HEK293 (cell line): ENCODE measurements at regions not wholly inside any gene's neighbourhood (a gene's known extent, or its start where the extent isn't known, plus 50 kb on each side); places are given as distances from the start of the nearest gene placed in this dataset.

Source experiments
- CTCF ChIA-PET: fragments of 350-600 bp; formaldehyde crosslinking; extraction: SDS; loops from one replicate; lab custom pipeline; 2021; ENCODE audit warnings: antibody characterized with exemption; lab: Yijun Ruan, JAX
- POLR2A ChIA-PET: fragments of 300-600 bp; formaldehyde crosslinking; extraction: SDS; loops from one replicate; lab custom pipeline; 2020; ENCODE audit warnings: antibody characterized with exemption, inconsistent platforms; lab: Yijun Ruan, JAX
- H3K27ac ChIP-seq: fragments of 200-500 bp; sonication (Bioruptor generic); 2 replicates; pipeline ENCODE4 v1.5.1; 2014; ENCODE audit warnings: low read depth, low read length, control low read depth, inconsistent platforms; ENCODE audit errors: extremely low read depth
- H3K36me3 ChIP-seq, 2 experiments: fragments of 200-500 bp in 1 of 2; sonication (Bioruptor generic) in 1 of 2; 1 replicate in 1 of 2; 2 replicates in 1 of 2; pipeline ENCODE4 v1.5.1; 2014 to 2017; ENCODE audit warnings: inconsistent platforms in 2 of 2, low read length in 2 of 2; ENCODE audit not compliant: control insufficient read depth in 2 of 2, insufficient read depth in 1 of 2
- H3K4me1 ChIP-seq: fragments of 200-500 bp; sonication (Bioruptor generic); 2 replicates; pipeline ENCODE4 v1.5.1; 2014; ENCODE audit warnings: mild to moderate bottlenecking, low read length, inconsistent platforms; ENCODE audit not compliant: control insufficient read depth, insufficient read depth
- H3K4me3 ChIP-seq: 2 replicates; pipeline ENCODE4 v1.5.1; 2011; ENCODE audit warnings: low read depth, mild to moderate bottlenecking, control low read depth, low read length, moderate library complexity
- H3K9me3 ChIP-seq: fragments of 200-500 bp; sonication (Bioruptor generic); 2 replicates; pipeline ENCODE4 v1.5.1; 2014; ENCODE audit warnings: low read depth, low read length, inconsistent platforms; ENCODE audit not compliant: control insufficient read depth, insufficient read depth
- EGR2 ChIP-seq: fragments of 450-650 bp; formaldehyde crosslinking; IDR thresholded peaks from 2 replicates; pipeline ENCODE4 v1.5.1; 2016; ENCODE audit warnings: low read depth, missing biosample characterization, missing genetic modification characterization
- PRDM1 ChIP-seq: fragments of 450-650 bp; formaldehyde crosslinking; IDR thresholded peaks from 2 replicates; pipeline ENCODE4; 2016; ENCODE audit warnings: missing biosample characterization, missing genetic modification characterization
- SETDB1 ChIP-seq: IDR thresholded peaks from one replicate; pipeline ENCODE4 v1.6.1; 2017; ENCODE audit warnings: mild to moderate bottlenecking, low read length, moderate library complexity, mixed read lengths; ENCODE audit not compliant: insufficient read length
- SP2 ChIP-seq: fragments of 450-650 bp; formaldehyde crosslinking; IDR thresholded peaks from 2 replicates; pipeline ENCODE4 v1.5.1; 2016; ENCODE audit warnings: missing biosample characterization, missing genetic modification characterization
- TCF7L2 ChIP-seq: IDR thresholded peaks from 2 replicates; pipeline ENCODE4 v1.6.1; 2011; ENCODE audit warnings: low read depth, mild to moderate bottlenecking, inconsistent platforms, low read length, moderate library complexity, borderline replicate concordance
- ZNF121 ChIP-seq: fragments of 450-650 bp; formaldehyde crosslinking; IDR thresholded peaks from 2 replicates; pipeline ENCODE4 v1.5.1; 2016; ENCODE audit warnings: missing biosample characterization, missing genetic modification characterization
- ZNF175 ChIP-seq: fragments of 450-650 bp; formaldehyde crosslinking; IDR thresholded peaks from 2 replicates; pipeline ENCODE4 v1.5.1; 2016; ENCODE audit warnings: missing biosample characterization, missing genetic modification characterization
- ZNF239 ChIP-seq: fragments of 450-650 bp; formaldehyde crosslinking; IDR thresholded peaks from 2 replicates; pipeline ENCODE4 v1.5.1; 2016; ENCODE audit warnings: missing biosample characterization, missing genetic modification characterization
- ZNF24 ChIP-seq: fragments of 450-650 bp; formaldehyde crosslinking; IDR thresholded peaks from 2 replicates; pipeline ENCODE4 v1.5.1; 2016; ENCODE audit warnings: missing biosample characterization, missing genetic modification characterization
- ZNF416 ChIP-seq: fragments of 450-650 bp; formaldehyde crosslinking; IDR thresholded peaks from 2 replicates; pipeline ENCODE4 v1.5.1; 2016; ENCODE audit warnings: missing biosample characterization, missing genetic modification characterization
- ZNF426 ChIP-seq: fragments of 450-650 bp; formaldehyde crosslinking; IDR thresholded peaks from 2 replicates; pipeline ENCODE4 v1.5.1; 2017; ENCODE audit warnings: missing biosample characterization, missing genetic modification characterization, mild to moderate bottlenecking, inconsistent platforms, moderate library complexity
- ZNF473 ChIP-seq: fragments of 450-650 bp; formaldehyde crosslinking; IDR thresholded peaks from 2 replicates; pipeline ENCODE4 v1.5.1; 2017; ENCODE audit warnings: missing biosample characterization, missing genetic modification characterization
- ZNF488 ChIP-seq: fragments of 450-650 bp; formaldehyde crosslinking; IDR thresholded peaks from 2 replicates; pipeline ENCODE4 v1.5.1; 2016; ENCODE audit warnings: missing biosample characterization, missing genetic modification characterization
- ZNF600 ChIP-seq: fragments of 450-650 bp; formaldehyde crosslinking; IDR thresholded peaks from 2 replicates; pipeline ENCODE4 v1.5.1; 2016; ENCODE audit warnings: missing biosample characterization, missing genetic modification characterization
- ZNF621 ChIP-seq: fragments of 450-650 bp; formaldehyde crosslinking; IDR thresholded peaks from 2 replicates; pipeline ENCODE4 v1.5.1; 2017; ENCODE audit warnings: missing biosample characterization, missing genetic modification characterization
- ZNF707 ChIP-seq: fragments of 450-650 bp; formaldehyde crosslinking; IDR thresholded peaks from 2 replicates; pipeline ENCODE4 v1.5.1; 2016; ENCODE audit warnings: missing biosample characterization, missing genetic modification characterization
- TF ChIP-seq, protein P1 (sequence below): fragments of 450-650 bp; formaldehyde crosslinking; IDR thresholded peaks from 2 replicates; pipeline ENCODE4 v1.5.1; 2016; ENCODE audit warnings: missing biosample characterization, missing genetic modification characterization, borderline replicate concordance
- TF ChIP-seq, protein P2 (sequence below): fragments of 450-650 bp; formaldehyde crosslinking; IDR thresholded peaks from 2 replicates; pipeline ENCODE4 v1.5.1; 2016; ENCODE audit warnings: missing biosample characterization, missing genetic modification characterization
- TF ChIP-seq, protein P3 (sequence below): fragments of 450-650 bp; formaldehyde crosslinking; IDR thresholded peaks from 2 replicates; pipeline ENCODE4 v1.5.1; 2016; ENCODE audit warnings: missing biosample characterization, missing genetic modification characterization, borderline replicate concordance

- POLR2A ChIA-PET, result no interaction called here
These were observed 1605.6 kb upstream of the TENM3 start for GRCh38 chr4:180637616-180638015.

GRCh38 chr4:180640193-180640592 lies 1603.0 kb upstream of the TENM3 start:
- H3K27ac ChIP-seq, result no peak overlapping the region
- ChIA-PET POLR2A (no interaction called here), CTCF (no interaction called here)
- no peaks in the 10 kb centered on the region for H3K36me3 ChIP-seq
- no peaks in the 10 kb centered on the region for H3K9me3 ChIP-seq
- H3K4me1 ChIP-seq, result peaks cover 3% of the 10 kb centered on the region
- no peak overlapping the region for H3K4me3 ChIP-seq
- TF ChIP-seq SP2 (no peak), ZNF621 (tag by site-specific recombination) (no peak), SETDB1 (no peak), EGR2 (tag by site-specific recombination) (no peak), ZNF24 (no peak)

More at GRCh38 chr4:180637616-180638015, 1605.6 kb upstream of the TENM3 start:
- no peaks in the 10 kb centered on the region for H3K9me3 ChIP-seq
- CTCF ChIA-PET, result interaction anchor here (0.5 kb wide), 1 partner anchor 27 kb away, joined by 3 read pairs; no protein-coding TSS in a partner anchor
- no peaks in the 10 kb centered on the region for H3K36me3 ChIP-seq
- TF ChIP-seq ZNF239 (tag by site-specific recombination), result no peak
- no peak for TF ChIP-seq PRDM1 (tag by site-specific recombination)
- no peak for TF ChIP-seq ZNF600 (tag by site-specific recombination)
- TF ChIP-seq ZNF121 (tag by site-specific recombination), result no peak
- TF ChIP-seq ZNF416 (tag by site-specific recombination), result no peak
- no peak overlapping the region for H3K27ac ChIP-seq
- H3K4me3 ChIP-seq, result no peak overlapping the region
- H3K4me1 ChIP-seq, result peaks cover 3% of the 10 kb centered on the region

DNA sequence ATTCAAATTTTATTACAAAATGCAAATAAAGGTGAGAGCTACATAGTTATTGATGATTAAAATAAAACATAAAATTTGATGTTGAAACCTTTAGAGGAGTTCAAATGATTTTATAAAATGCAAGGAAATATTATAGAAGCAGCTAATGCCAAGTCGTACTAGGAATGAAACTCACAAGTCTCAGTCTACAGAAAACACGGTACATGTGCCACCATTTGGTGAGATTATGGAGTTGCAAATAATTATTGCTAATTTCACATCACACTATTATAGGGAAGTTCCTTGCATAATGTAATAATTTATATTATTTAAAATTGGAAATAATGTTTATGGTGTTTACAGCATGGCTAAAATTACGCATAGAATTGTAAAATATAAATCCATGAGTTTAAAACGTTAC lies 1601.7 kb upstream of the TENM3 start:
- H3K4me1 ChIP-seq, result peaks cover 3% of the 10 kb centered on the region
- no peaks in the 10 kb centered on the region for H3K36me3 ChIP-seq
- H3K9me3 ChIP-seq, result no peaks in the 10 kb centered on the region
- ChIA-PET CTCF (interaction anchor here (0.7 kb wide), 1 partner anchor 192 kb away, joined by 3 read pairs; no protein-coding TSS in a partner anchor), POLR2A (no interaction called here)
- no peak overlapping the region for H3K4me3 ChIP-seq
- H3K27ac ChIP-seq, result no peak overlapping the region
- TF ChIP-seq ZNF473 (no peak), ZNF175 (tag by site-specific recombination) (no peak), ZNF707 (no peak), ZNF488 (tag by site-specific recombination) (no peak), TCF7L2 (no peak), ZNF426 (tag by site-specific recombination) (no peak)
- TF ChIP-seq, protein P1, sequence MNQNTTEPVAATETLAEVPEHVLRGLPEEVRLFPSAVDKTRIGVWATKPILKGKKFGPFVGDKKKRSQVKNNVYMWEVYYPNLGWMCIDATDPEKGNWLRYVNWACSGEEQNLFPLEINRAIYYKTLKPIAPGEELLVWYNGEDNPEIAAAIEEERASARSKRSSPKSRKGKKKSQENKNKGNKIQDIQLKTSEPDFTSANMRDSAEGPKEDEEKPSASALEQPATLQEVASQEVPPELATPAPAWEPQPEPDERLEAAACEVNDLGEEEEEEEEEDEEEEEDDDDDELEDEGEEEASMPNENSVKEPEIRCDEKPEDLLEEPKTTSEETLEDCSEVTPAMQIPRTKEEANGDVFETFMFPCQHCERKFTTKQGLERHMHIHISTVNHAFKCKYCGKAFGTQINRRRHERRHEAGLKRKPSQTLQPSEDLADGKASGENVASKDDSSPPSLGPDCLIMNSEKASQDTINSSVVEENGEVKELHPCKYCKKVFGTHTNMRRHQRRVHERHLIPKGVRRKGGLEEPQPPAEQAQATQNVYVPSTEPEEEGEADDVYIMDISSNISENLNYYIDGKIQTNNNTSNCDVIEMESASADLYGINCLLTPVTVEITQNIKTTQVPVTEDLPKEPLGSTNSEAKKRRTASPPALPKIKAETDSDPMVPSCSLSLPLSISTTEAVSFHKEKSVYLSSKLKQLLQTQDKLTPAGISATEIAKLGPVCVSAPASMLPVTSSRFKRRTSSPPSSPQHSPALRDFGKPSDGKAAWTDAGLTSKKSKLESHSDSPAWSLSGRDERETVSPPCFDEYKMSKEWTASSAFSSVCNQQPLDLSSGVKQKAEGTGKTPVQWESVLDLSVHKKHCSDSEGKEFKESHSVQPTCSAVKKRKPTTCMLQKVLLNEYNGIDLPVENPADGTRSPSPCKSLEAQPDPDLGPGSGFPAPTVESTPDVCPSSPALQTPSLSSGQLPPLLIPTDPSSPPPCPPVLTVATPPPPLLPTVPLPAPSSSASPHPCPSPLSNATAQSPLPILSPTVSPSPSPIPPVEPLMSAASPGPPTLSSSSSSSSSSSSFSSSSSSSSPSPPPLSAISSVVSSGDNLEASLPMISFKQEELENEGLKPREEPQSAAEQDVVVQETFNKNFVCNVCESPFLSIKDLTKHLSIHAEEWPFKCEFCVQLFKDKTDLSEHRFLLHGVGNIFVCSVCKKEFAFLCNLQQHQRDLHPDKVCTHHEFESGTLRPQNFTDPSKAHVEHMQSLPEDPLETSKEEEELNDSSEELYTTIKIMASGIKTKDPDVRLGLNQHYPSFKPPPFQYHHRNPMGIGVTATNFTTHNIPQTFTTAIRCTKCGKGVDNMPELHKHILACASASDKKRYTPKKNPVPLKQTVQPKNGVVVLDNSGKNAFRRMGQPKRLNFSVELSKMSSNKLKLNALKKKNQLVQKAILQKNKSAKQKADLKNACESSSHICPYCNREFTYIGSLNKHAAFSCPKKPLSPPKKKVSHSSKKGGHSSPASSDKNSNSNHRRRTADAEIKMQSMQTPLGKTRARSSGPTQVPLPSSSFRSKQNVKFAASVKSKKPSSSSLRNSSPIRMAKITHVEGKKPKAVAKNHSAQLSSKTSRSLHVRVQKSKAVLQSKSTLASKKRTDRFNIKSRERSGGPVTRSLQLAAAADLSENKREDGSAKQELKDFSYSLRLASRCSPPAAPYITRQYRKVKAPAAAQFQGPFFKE (tag by site-specific recombination), result no peak
- TF ChIP-seq, protein P2, sequence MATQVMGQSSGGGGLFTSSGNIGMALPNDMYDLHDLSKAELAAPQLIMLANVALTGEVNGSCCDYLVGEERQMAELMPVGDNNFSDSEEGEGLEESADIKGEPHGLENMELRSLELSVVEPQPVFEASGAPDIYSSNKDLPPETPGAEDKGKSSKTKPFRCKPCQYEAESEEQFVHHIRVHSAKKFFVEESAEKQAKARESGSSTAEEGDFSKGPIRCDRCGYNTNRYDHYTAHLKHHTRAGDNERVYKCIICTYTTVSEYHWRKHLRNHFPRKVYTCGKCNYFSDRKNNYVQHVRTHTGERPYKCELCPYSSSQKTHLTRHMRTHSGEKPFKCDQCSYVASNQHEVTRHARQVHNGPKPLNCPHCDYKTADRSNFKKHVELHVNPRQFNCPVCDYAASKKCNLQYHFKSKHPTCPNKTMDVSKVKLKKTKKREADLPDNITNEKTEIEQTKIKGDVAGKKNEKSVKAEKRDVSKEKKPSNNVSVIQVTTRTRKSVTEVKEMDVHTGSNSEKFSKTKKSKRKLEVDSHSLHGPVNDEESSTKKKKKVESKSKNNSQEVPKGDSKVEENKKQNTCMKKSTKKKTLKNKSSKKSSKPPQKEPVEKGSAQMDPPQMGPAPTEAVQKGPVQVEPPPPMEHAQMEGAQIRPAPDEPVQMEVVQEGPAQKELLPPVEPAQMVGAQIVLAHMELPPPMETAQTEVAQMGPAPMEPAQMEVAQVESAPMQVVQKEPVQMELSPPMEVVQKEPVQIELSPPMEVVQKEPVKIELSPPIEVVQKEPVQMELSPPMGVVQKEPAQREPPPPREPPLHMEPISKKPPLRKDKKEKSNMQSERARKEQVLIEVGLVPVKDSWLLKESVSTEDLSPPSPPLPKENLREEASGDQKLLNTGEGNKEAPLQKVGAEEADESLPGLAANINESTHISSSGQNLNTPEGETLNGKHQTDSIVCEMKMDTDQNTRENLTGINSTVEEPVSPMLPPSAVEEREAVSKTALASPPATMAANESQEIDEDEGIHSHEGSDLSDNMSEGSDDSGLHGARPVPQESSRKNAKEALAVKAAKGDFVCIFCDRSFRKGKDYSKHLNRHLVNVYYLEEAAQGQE, result no peak
- TF ChIP-seq, protein P3, sequence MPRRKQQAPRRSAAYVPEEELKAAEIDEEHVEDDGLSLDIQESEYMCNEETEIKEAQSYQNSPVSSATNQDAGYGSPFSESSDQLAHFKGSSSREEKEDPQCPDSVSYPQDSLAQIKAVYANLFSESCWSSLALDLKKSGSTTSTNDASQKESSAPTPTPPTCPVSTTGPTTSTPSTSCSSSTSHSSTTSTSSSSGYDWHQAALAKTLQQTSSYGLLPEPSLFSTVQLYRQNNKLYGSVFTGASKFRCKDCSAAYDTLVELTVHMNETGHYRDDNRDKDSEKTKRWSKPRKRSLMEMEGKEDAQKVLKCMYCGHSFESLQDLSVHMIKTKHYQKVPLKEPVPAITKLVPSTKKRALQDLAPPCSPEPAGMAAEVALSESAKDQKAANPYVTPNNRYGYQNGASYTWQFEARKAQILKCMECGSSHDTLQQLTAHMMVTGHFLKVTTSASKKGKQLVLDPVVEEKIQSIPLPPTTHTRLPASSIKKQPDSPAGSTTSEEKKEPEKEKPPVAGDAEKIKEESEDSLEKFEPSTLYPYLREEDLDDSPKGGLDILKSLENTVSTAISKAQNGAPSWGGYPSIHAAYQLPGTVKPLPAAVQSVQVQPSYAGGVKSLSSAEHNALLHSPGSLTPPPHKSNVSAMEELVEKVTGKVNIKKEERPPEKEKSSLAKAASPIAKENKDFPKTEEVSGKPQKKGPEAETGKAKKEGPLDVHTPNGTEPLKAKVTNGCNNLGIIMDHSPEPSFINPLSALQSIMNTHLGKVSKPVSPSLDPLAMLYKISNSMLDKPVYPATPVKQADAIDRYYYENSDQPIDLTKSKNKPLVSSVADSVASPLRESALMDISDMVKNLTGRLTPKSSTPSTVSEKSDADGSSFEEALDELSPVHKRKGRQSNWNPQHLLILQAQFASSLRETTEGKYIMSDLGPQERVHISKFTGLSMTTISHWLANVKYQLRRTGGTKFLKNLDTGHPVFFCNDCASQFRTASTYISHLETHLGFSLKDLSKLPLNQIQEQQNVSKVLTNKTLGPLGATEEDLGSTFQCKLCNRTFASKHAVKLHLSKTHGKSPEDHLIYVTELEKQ (tag by site-specific recombination), result no peak
